ENCODE measurements at regions not wholly inside any gene's neighbourhood (a gene's known extent, or its start where the extent isn't known, plus 50 kb on each side); places are given as distances from the start of the nearest gene placed in this dataset.

DNA sequence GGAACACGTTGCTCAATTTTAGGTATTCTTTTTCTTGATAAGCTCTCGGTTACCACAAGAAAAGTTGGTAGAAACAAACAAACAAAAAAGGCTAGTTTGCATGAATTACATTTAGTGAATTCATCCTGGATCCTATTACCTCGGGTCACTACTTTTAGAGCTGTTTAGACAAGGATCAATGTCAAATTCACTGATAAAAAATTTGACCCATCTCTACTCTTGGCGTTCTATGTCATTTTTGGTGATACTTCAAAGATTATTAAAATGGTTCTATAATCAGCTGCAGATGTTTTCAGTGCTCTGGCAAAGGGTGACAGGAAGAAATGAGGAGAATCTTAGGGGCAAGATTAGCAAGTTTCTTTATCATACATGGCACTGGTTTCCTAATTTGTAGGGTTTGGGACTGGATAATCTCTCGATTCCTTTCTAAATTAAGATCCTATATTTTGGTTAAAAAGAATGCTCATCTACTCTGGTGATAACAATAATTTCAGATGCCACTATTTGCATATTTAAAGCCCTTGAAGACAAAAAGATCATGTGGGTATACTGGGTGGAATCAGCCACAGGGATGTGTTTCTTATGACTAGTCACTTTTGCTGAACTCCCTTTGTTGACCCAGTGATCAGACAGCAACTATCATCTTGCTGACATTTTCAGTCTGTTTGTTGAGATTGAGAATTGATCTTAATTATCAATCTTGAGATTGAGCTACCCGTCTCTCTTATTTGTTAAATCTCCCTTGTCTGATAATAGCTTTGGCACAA, 442.9 kb downstream of the AASDHPPT start:
- H3K79me2 ChIP-seq (ENCODE audit: insufficient read depth, low read length), result no peaks in the 10 kb centered on the region
- no TSS peak for BruUV-seq (replicated peaks)
- TF ChIP-seq TCF7L2 (IDR thresholded peaks at IDR 0.05; ENCODE audit: borderline replicate concordance, extremely low read depth, insufficient read depth, insufficient read length), result no peak
- TF ChIP-seq EGR1 (IDR thresholded peaks at IDR 0.05; ENCODE audit: low read depth), result no peak
- no peak for TF ChIP-seq ELF1 (IDR thresholded peaks at IDR 0.05; ENCODE audit: borderline replicate concordance, low read depth)
- TF ChIP-seq, protein P1, sequence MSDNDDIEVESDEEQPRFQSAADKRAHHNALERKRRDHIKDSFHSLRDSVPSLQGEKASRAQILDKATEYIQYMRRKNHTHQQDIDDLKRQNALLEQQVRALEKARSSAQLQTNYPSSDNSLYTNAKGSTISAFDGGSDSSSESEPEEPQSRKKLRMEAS (IDR thresholded peaks at IDR 0.05), result no peak
- TF ChIP-seq JUND (IDR thresholded peaks at IDR 0.05), result no peak
- no peak for TF ChIP-seq ZNF274 (IDR thresholded peaks at IDR 0.05; ENCODE audit: low read depth, low read length)
- no peaks in the 10 kb centered on the region for H4K20me1 ChIP-seq (ENCODE audit: insufficient read depth)
- H3K4me2 ChIP-seq (ENCODE audit: low read length), result no peak overlapping the region
- H2AFZ ChIP-seq (ENCODE audit: low read depth, low read length, poor library complexity, severe bottlenecking), result no peak overlapping the region
- no peaks in the 10 kb centered on the region for H3K9me2 ChIP-seq (ENCODE audit: insufficient read depth)
- ChIA-PET RAD21 (ENCODE audit: low non-redundant PET in 1 of 2, low total read pairs in 2 of 2, uncharacterized antibody in 2 of 2, unreplicated experiment in 2 of 2) (no interaction called here), CTCF (no interaction called here), POLR2A (no interaction called here)
- H3K36me3 ChIP-seq (ENCODE audit: control insufficient read depth in 1 of 2, insufficient read depth in 2 of 2, low read length in 2 of 2), result no peaks in the 10 kb centered on the region
- no peak overlapping the region for H3K9ac ChIP-seq (ENCODE audit: low read length)
- no peak overlapping the region for H3K4me3 ChIP-seq (replicated peaks in 1 of 2; ENCODE audit: low read depth in 1 of 2, low read length in 2 of 2)
- intact Hi-C loops (cut with micrococcal nuclease), result no loop called here
- DNase-seq (ENCODE audit: low read depth, low spot score) (no peak), ATAC-seq (no peak)
- no peaks in the 10 kb centered on the region for H3K27me3 ChIP-seq (ENCODE audit: insufficient read depth, low read length)
- H3K27ac ChIP-seq (ENCODE audit: low read depth, low read length), result no peak overlapping the region
- no peaks in the 10 kb centered on the region for H3K4me1 ChIP-seq (ENCODE audit: control insufficient read depth in 1 of 2, insufficient read depth in 2 of 2, low read length in 2 of 2)
- H3K9me3 ChIP-seq (ENCODE audit: control insufficient read depth in 1 of 2, insufficient read depth in 1 of 2, low read depth in 1 of 2, low read length in 2 of 2), result no peaks in the 10 kb centered on the region

- ChIA-PET CTCF (no interaction called here), POLR2A (no interaction called here), RAD21 (ENCODE audit: low non-redundant PET in 1 of 2, low total read pairs in 2 of 2, uncharacterized antibody in 2 of 2, unreplicated experiment in 2 of 2) (no interaction called here)
- no peaks in the 10 kb centered on the region for H3K79me2 ChIP-seq (ENCODE audit: insufficient read depth, low read length)
- DNase-seq (ENCODE audit: low read depth, low spot score), result no peak
- no peaks in the 10 kb centered on the region for H3K27me3 ChIP-seq (ENCODE audit: insufficient read depth, low read length)
- no peak overlapping the region for H3K4me3 ChIP-seq (replicated peaks in 1 of 2; ENCODE audit: low read depth in 1 of 2, low read length in 2 of 2)
- no peaks in the 10 kb centered on the region for H4K20me1 ChIP-seq (ENCODE audit: insufficient read depth)
- intact Hi-C loops (cut with micrococcal nuclease), result no loop called here
- no peaks in the 10 kb centered on the region for H3K4me1 ChIP-seq (ENCODE audit: control insufficient read depth in 1 of 2, insufficient read depth in 2 of 2, low read length in 2 of 2)
- H3K9ac ChIP-seq (ENCODE audit: low read length), result no peak overlapping the region
- H3K4me2 ChIP-seq (ENCODE audit: low read length), result no peak overlapping the region
- H3K9me2 ChIP-seq (ENCODE audit: insufficient read depth), result no peaks in the 10 kb centered on the region
- H3K27ac ChIP-seq (ENCODE audit: low read depth, low read length), result no peak overlapping the region
- H3K36me3 ChIP-seq (ENCODE audit: control insufficient read depth in 1 of 2, insufficient read depth in 2 of 2, low read length in 2 of 2), result no peaks in the 10 kb centered on the region
- BruUV-seq (replicated peaks), result no TSS peak
- H2AFZ ChIP-seq (ENCODE audit: low read depth, low read length, poor library complexity, severe bottlenecking), result no peak overlapping the region
- no peaks in the 10 kb centered on the region for H3K9me3 ChIP-seq (ENCODE audit: control insufficient read depth in 1 of 2, insufficient read depth in 1 of 2, low read depth in 1 of 2, low read length in 2 of 2)
- no peak for ATAC-seq
- TF ChIP-seq EGR1 (IDR thresholded peaks at IDR 0.05; ENCODE audit: low read depth), result no peak
- TF ChIP-seq REST (IDR thresholded peaks at IDR 0.05; ENCODE audit: low read depth), result no peak
- TF ChIP-seq CTCF (IDR thresholded peaks at IDR 0.05 in 2 of 3, conservative IDR thresholded peaks at IDR 0.05 in 1 of 3; ENCODE audit: borderline replicate concordance in 1 of 3, insufficient read depth in 1 of 3, low read depth in 2 of 3, low read length in 2 of 3), result no peak
- no peak for TF ChIP-seq CBX3 (IDR thresholded peaks at IDR 0.05; ENCODE audit: low read depth)
- TF ChIP-seq JUND (IDR thresholded peaks at IDR 0.05), result no peak
- no peak for TF ChIP-seq TCF7L2 (IDR thresholded peaks at IDR 0.05; ENCODE audit: borderline replicate concordance, extremely low read depth, insufficient read depth, insufficient read length)
- TF ChIP-seq SRF (IDR thresholded peaks at IDR 0.05; ENCODE audit: low read depth), result no peak
- no peak for TF ChIP-seq CEBPB (IDR thresholded peaks at IDR 0.05; ENCODE audit: low read depth)
These were observed 443.5 kb downstream of the AASDHPPT start for GRCh38 chr11:106520920-106521319.
